ENCODE measurements at regions not wholly inside any gene's neighbourhood (a gene's known extent, or its start where the extent isn't known, plus 50 kb on each side); places are given as distances from the start of the nearest gene placed in this dataset.
A peak's percentile ranks its signal among the peaks of the same experiment; 100 is the strongest.

DNA sequence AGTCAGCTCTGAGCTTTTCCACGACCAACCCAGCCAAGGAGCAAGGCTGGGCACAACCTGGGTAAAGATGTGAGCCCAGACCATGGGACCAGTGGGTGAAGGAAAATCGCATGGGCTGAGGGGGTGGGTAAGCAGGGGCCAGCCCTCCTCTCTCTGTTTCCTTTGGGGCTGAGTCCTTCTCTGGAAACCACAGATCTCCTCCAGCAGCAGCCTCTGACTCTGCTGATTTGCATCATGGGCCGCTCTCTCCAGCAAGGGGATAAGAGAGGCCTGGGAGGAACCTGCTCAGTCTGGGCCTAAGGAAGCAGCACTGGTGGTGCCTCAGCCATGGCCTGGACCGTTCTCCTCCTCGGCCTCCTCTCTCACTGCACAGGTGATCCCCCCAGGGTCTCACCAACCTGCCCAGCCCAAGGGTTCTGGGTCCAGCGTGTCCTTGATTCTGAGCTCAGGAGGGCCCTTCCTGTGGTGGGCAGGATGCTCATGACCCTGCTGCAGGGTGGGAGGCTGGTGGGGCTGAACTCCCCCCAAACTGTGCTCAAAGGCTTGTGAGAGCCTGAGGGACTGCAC, 67.8 kb downstream of the GGTLC2 start:
- H3K27ac ChIP-seq, result peak overlapping the region; percentile 65

GRCh38 chr22:22712666-22713365, 68.4 kb downstream of the GGTLC2 start:
- TF ChIP-seq, protein P1, sequence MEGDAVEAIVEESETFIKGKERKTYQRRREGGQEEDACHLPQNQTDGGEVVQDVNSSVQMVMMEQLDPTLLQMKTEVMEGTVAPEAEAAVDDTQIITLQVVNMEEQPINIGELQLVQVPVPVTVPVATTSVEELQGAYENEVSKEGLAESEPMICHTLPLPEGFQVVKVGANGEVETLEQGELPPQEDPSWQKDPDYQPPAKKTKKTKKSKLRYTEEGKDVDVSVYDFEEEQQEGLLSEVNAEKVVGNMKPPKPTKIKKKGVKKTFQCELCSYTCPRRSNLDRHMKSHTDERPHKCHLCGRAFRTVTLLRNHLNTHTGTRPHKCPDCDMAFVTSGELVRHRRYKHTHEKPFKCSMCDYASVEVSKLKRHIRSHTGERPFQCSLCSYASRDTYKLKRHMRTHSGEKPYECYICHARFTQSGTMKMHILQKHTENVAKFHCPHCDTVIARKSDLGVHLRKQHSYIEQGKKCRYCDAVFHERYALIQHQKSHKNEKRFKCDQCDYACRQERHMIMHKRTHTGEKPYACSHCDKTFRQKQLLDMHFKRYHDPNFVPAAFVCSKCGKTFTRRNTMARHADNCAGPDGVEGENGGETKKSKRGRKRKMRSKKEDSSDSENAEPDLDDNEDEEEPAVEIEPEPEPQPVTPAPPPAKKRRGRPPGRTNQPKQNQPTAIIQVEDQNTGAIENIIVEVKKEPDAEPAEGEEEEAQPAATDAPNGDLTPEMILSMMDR (conservative IDR thresholded peaks at IDR 0.05), result no peak
- H3K27ac ChIP-seq, result no peak overlapping the region; the same call in 1 of the 2 replicates

More for the DNA sequence above, 67.8 kb downstream of the GGTLC2 start:
- TF ChIP-seq, protein P1 (conservative IDR thresholded peaks at IDR 0.05), result no peak

- H3K27ac ChIP-seq, result no peak overlapping the region
- TF ChIP-seq, protein P1 (conservative IDR thresholded peaks at IDR 0.05), result no peak
Measured at GRCh38 chr22:22713416-22713815, 69.0 kb downstream of the GGTLC2 start.

- no peak overlapping the region for H3K27ac ChIP-seq
Measured at GRCh38 chr22:22714600-22715335, 70.4 kb downstream of the GGTLC2 start.

GRCh38 chr22:22716136-22716665, 71.8 kb downstream of the GGTLC2 start:
- H3K27ac ChIP-seq, result no peak overlapping the region

More at GRCh38 chr22:22714600-22715335, 70.4 kb downstream of the GGTLC2 start:
- TF ChIP-seq, protein P1 (conservative IDR thresholded peaks at IDR 0.05), result no peak

GRCh38 chr22:22717664-22718063, 73.2 kb downstream of the GGTLC2 start:
- no peak overlapping the region for H3K27ac ChIP-seq
- TF ChIP-seq, protein P1 (conservative IDR thresholded peaks at IDR 0.05), result no peak

More at GRCh38 chr22:22716136-22716665, 71.8 kb downstream of the GGTLC2 start:
- TF ChIP-seq, protein P1 (conservative IDR thresholded peaks at IDR 0.05), result no peak

DNA sequence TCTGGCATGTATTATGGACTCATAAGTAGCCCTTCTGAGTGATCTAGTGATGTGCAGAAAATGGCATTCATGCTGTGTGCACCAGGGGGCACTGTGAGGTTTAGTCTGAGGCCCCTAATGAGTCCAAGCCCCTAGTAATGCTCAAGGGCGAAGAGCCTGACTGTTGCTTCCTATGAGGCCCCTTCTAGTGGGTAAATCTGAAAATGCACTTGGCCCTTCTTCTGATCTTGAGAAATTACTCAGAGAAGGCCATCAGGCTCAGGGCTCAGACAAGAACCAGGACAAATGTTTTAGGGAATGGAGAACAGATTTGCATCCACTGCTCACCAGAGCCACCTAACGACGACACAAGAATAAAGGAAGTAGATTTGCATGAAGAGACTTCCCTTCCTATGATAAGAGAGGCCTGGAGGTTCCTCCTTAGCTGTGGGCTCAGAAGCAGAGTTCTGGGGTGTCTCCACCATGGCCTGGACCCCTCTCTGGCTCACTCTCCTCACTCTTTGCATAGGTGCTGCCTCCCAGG, 75.8 kb downstream of the GGTLC2 start:
- H3K27ac ChIP-seq, result no peak overlapping the region
- TF ChIP-seq, protein P1 (conservative IDR thresholded peaks at IDR 0.05), result 0 out of 2 replicates have a peak, but pooled peaks have one; percentile 21
